ENCODE measurements at regions not wholly inside any gene's neighbourhood (a gene's known extent, or its start where the extent isn't known, plus 50 kb on each side); places are given as distances from the start of the nearest gene placed in this dataset.

DNA sequence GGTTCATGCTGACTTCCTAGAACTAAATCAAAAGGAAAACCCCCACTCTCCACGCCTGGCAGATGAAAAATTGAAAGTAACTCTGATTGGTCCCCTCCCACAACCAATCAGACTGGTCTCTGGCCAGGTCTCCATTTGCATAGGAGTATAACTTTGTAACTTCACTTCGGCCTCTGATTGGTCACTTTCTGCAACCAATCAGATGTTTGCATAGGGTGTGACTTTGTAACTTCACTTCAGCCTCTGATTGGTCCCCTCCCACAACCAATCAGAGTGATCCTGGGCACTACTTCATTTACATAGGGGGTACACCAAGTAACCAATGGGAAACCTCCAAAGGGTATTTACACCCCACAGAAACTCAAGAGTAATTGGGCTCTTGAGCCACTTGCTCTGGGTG is 306.6 kb upstream of the PFKP start:
- Histone ChIP-seq H3K36me3 (no peaks in the 10 kb centered on the region), H3K4me1 (no peaks in the 10 kb centered on the region), H3K4me3 (no peak overlapping the region), H3K9me3 (peaks cover 0 to 2% of the 10 kb centered on the region in 2 donors), H3K27me3 (peaks cover 0 to 13% of the 10 kb centered on the region in 2 donors), H3K27ac (no peak overlapping the region)
- no peak for DNase-seq
- intact Hi-C loops (cut with DNase I), result no loop called here
- no peak for ATAC-seq
- TF ChIP-seq, protein P1, sequence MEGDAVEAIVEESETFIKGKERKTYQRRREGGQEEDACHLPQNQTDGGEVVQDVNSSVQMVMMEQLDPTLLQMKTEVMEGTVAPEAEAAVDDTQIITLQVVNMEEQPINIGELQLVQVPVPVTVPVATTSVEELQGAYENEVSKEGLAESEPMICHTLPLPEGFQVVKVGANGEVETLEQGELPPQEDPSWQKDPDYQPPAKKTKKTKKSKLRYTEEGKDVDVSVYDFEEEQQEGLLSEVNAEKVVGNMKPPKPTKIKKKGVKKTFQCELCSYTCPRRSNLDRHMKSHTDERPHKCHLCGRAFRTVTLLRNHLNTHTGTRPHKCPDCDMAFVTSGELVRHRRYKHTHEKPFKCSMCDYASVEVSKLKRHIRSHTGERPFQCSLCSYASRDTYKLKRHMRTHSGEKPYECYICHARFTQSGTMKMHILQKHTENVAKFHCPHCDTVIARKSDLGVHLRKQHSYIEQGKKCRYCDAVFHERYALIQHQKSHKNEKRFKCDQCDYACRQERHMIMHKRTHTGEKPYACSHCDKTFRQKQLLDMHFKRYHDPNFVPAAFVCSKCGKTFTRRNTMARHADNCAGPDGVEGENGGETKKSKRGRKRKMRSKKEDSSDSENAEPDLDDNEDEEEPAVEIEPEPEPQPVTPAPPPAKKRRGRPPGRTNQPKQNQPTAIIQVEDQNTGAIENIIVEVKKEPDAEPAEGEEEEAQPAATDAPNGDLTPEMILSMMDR (IDR thresholded peaks at IDR 0.05), result no peak

DNA sequence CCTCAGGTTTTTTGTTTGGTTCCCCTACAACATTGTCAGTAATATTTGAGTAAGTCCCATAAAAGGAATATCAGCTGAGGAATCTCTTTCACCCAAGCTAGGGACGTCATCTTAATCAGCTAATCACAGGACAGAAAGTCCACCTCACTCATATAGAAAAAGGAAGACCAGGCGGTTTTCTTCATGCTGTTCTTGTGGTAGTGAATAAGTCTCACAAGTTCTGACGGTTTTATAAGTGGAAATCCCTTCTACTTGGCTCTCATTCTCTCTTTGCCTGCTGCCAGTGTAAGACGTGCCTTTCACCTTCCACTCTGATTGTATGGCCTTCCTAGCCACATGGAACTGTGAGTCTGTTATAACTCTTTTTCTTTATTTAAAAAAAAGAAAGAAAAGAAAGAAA is 308.1 kb upstream of the PFKP start:
- DNase-seq (no peak), ATAC-seq (no peak)
- no peaks in the 10 kb centered on the region for H3K36me3 ChIP-seq
- H3K4me1 ChIP-seq, result no peaks in the 10 kb centered on the region
- H3K9me3 ChIP-seq, result no peaks in the 10 kb centered on the region
- H3K4me3 ChIP-seq, result no peak overlapping the region
- H3K27ac ChIP-seq, result no peak overlapping the region
- intact Hi-C loops (cut with DNase I), result no loop called here
- TF ChIP-seq, protein P1 (IDR thresholded peaks at IDR 0.05), result no peak
- peaks cover 0 to 8% of the 10 kb centered on the region in 2 donors for H3K27me3 ChIP-seq

GRCh38 chr10:2754943-2755342 is 312.4 kb upstream of the PFKP start:
- Histone ChIP-seq H3K4me1 (no peaks in the 10 kb centered on the region), H3K36me3 (no peaks in the 10 kb centered on the region), H3K4me3 (no peak overlapping the region), H3K9me3 (no peaks in the 10 kb centered on the region), H3K27me3 (no peaks in the 10 kb centered on the region), H3K27ac (no peak overlapping the region)
- ATAC-seq, result no peak
- TF ChIP-seq, protein P1 (IDR thresholded peaks at IDR 0.05), result no peak
- intact Hi-C loops (cut with DNase I), result no loop called here
- no peak for DNase-seq

DNA sequence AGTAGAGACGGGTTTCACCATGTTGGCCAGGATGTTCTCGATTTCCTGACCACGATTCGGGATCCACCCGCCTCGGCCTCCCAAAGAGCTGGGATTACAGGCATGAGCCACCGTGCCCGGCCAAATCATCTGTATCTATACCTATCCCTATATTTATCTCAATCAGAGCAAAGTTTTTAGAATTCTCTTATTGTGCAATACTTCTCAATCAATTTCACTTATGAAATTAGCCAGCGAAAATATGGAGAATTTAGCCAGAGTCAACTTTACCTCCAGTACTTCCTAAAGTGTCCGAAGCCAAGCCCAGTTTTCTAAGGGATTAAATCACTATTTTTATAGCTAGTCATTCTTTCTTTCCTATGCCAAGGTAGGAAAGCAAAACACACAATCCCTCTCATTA is 319.1 kb upstream of the PFKP start:
- DNase-seq, result no peak
- Histone ChIP-seq H3K4me3 (no peak overlapping the region), H3K9me3 (no peaks in the 10 kb centered on the region), H3K4me1 (no peaks in the 10 kb centered on the region), H3K27ac (no peak overlapping the region), H3K27me3 (no peaks in the 10 kb centered on the region), H3K36me3 (no peaks in the 10 kb centered on the region)
- intact Hi-C loops (cut with DNase I), result no loop called here
- TF ChIP-seq, protein P1 (IDR thresholded peaks at IDR 0.05), result no peak
- ATAC-seq, result no peak

GRCh38 chr10:2746638-2747037 is 320.7 kb upstream of the PFKP start:
- no peak for DNase-seq
- Histone ChIP-seq H3K27me3 (no peaks in the 10 kb centered on the region), H3K36me3 (no peaks in the 10 kb centered on the region), H3K27ac (no peak overlapping the region), H3K9me3 (no peaks in the 10 kb centered on the region), H3K4me1 (no peaks in the 10 kb centered on the region), H3K4me3 (no peak overlapping the region)
- no peak for ATAC-seq
- TF ChIP-seq, protein P1 (IDR thresholded peaks at IDR 0.05), result no peak
- intact Hi-C loops (cut with DNase I), result no loop called here
